SK-N-MC (cell line): ENCODE measurements at regions not wholly inside any gene's neighbourhood (a gene's known extent, or its start where the extent isn't known, plus 50 kb on each side); places are given as distances from the start of the nearest gene placed in this dataset.

ENCODE experiments used
- EZH2 ChIP-seq: fragments of 200-600 bp; sonication (generic); IDR thresholded peaks from one replicate; pipeline ENCODE4 v1.6.1; 2017; ENCODE audit warnings: antibody characterized with exemption
- POLR2AphosphoS5 ChIP-seq: IDR thresholded peaks from 2 replicates; pipeline ENCODE4 v1.6.1; 2012; ENCODE audit warnings: mild to moderate bottlenecking, low read depth, low read length, borderline replicate concordance

DNA sequence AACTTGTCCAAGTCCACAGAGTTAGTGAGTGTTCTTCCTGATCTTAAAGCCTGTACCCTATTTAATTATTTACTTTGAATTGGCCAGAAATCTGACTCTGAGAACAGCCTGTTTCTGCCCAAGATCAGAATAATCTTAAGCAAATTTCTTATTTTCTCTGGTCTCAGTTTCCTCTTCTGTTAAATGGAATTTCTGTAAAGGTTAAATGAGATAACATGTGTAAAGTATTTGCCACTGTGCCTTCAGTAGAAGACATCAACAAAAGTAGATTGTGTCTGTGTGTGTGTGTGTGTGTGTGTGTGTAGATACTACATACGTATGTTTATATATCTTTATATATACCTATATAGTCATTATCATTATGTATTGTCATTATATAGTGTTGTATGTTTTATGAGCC, 124.2 kb upstream of the FGGY start:
- TF ChIP-seq EZH2 = no peak
- no peak for TF ChIP-seq POLR2AphosphoS5
